ENCODE measurements at regions not wholly inside any gene's neighbourhood (a gene's known extent, or its start where the extent isn't known, plus 50 kb on each side); places are given as distances from the start of the nearest gene placed in this dataset.

GRCh38 chr1:36588972-36589371, 106.3 kb upstream of the CSF3R start:
- Histone ChIP-seq H3K27me3 (peaks cover 0 to 100% of the 10 kb centered on the region in 2 donors), H3K9me3 (no peaks in the 10 kb centered on the region), H3K36me3 (no peaks in the 10 kb centered on the region), H3K27ac (no peak overlapping the region), H3K4me3 (no peak overlapping the region), H3K4me1 (no peaks in the 10 kb centered on the region)
- TF ChIP-seq CTCF (IDR thresholded peaks at IDR 0.05) = no peak
- no peak for ATAC-seq
- no peak for DNase-seq
- intact Hi-C loops (cut with DNase I) = no loop called here

- Histone ChIP-seq H3K9me3 (no peaks in the 10 kb centered on the region), H3K27ac (no peak overlapping the region), H3K36me3 (no peaks in the 10 kb centered on the region), H3K27me3 (peaks cover 0 to 92% of the 10 kb centered on the region in 2 donors), H3K4me3 (no peak overlapping the region), H3K4me1 (no peaks in the 10 kb centered on the region)
- no peak for DNase-seq
- TF ChIP-seq CTCF (IDR thresholded peaks at IDR 0.05) = no peak
- intact Hi-C loops (cut with DNase I) = no loop called here
- ATAC-seq = no peak
Measured at GRCh38 chr1:36585569-36586548, 103.1 kb upstream of the CSF3R start.

- no peaks in the 10 kb centered on the region for H3K36me3 ChIP-seq
- DNase-seq (no peak), ATAC-seq (no peak)
- no peaks in the 10 kb centered on the region for H3K4me1 ChIP-seq
- no peaks in the 10 kb centered on the region for H3K9me3 ChIP-seq
- H3K4me3 ChIP-seq = no peak overlapping the region
- H3K27ac ChIP-seq = no peak overlapping the region
- intact Hi-C loops (cut with DNase I) = no loop called here
- H3K27me3 ChIP-seq = peaks cover 0 to 83% of the 10 kb centered on the region in 2 donors
- no peak for TF ChIP-seq CTCF (IDR thresholded peaks at IDR 0.05)
Measured at GRCh38 chr1:36584874-36585453, 102.3 kb upstream of the CSF3R start.

- H3K27me3 ChIP-seq = peaks cover 0 to 79% of the 10 kb centered on the region in 2 donors
Measured at GRCh38 chr1:36583980-36584782, 101.5 kb upstream of the CSF3R start.

More at GRCh38 chr1:36583980-36584782, 101.5 kb upstream of the CSF3R start:
- no peak for TF ChIP-seq CTCF (IDR thresholded peaks at IDR 0.05)
- ATAC-seq (no peak), DNase-seq (no peak)
- intact Hi-C loops (cut with DNase I) = no loop called here
- Histone ChIP-seq H3K9me3 (no peaks in the 10 kb centered on the region), H3K27ac (no peak overlapping the region), H3K4me3 (no peak overlapping the region), H3K36me3 (no peaks in the 10 kb centered on the region), H3K4me1 (no peaks in the 10 kb centered on the region)

Data from left lung (tissue), 4 donors.